Limb (tissue), 2 donors: ENCODE measurements at regions not wholly inside any gene's neighbourhood (a gene's known extent, or its start where the extent isn't known, plus 50 kb on each side); places are given as distances from the start of the nearest gene placed in this dataset.

Experiments used
- DNase-seq, 2 donors: peaks; one replicate each; pipeline ENCODE4 v3.0.0-alpha.2; 2016; ENCODE audit errors: extremely low spot score in 2 of 2

GRCh38 chr4:136314686-136315085, 1217.6 kb downstream of the PCDH18 start:
- no peak for DNase-seq

- DNase-seq: no peak
Measured at GRCh38 chr4:136311774-136312173, 1220.5 kb downstream of the PCDH18 start.

GRCh38 chr4:136307765-136308164, 1224.5 kb downstream of the PCDH18 start:
- DNase-seq: no peak

- no peak for DNase-seq
Measured at GRCh38 chr4:136306361-136306760, 1225.9 kb downstream of the PCDH18 start.

- DNase-seq: no peak
Measured at GRCh38 chr4:136302566-136302965, 1229.7 kb downstream of the PCDH18 start.

GRCh38 chr4:136301749-136302495, 1230.4 kb downstream of the PCDH18 start:
- no peak for DNase-seq

GRCh38 chr4:136283977-136284376, 1248.3 kb downstream of the PCDH18 start:
- no peak for DNase-seq

GRCh38 chr4:136281889-136282288, 1250.4 kb downstream of the PCDH18 start:
- no peak for DNase-seq

GRCh38 chr4:136281307-136281706, 1251.0 kb downstream of the PCDH18 start:
- no peak for DNase-seq

GRCh38 chr4:136277741-136278140, 1254.6 kb downstream of the PCDH18 start:
- no peak for DNase-seq

- no peak for DNase-seq
Measured at GRCh38 chr4:136246876-136247275, 1285.4 kb downstream of the PCDH18 start.

GRCh38 chr4:136241221-136241986, 1290.9 kb downstream of the PCDH18 start:
- DNase-seq: no peak

- DNase-seq: no peak
Measured at GRCh38 chr4:136227315-136227714, 1305.0 kb downstream of the PCDH18 start.

GRCh38 chr4:136219592-136220125, 1312.6 kb downstream of the PCDH18 start:
- no peak for DNase-seq

- DNase-seq: no peak
Measured at GRCh38 chr4:136203199-136203598, 1329.1 kb downstream of the PCDH18 start.

- no peak for DNase-seq
Measured at GRCh38 chr4:136198358-136198757, 1333.9 kb downstream of the PCDH18 start.

GRCh38 chr4:136194962-136195361, 1337.3 kb downstream of the PCDH18 start:
- DNase-seq: no peak

- no peak for DNase-seq
Measured at GRCh38 chr4:136186650-136187049, 1345.6 kb downstream of the PCDH18 start.

GRCh38 chr4:136183513-136183912, 1348.8 kb downstream of the PCDH18 start:
- DNase-seq: no peak

GRCh38 chr4:136156947-136157346, 1375.3 kb downstream of the PCDH18 start:
- DNase-seq: no peak

- no peak for DNase-seq
Measured at GRCh38 chr4:136150046-136150445, 1382.2 kb downstream of the PCDH18 start.

GRCh38 chr4:136136601-136137000, 1395.7 kb downstream of the PCDH18 start:
- DNase-seq: no peak
